AG09319 (cell line): ENCODE measurements at regions not wholly inside any gene's neighbourhood (a gene's known extent, or its start where the extent isn't known, plus 50 kb on each side); places are given as distances from the start of the nearest gene placed in this dataset.

Experiments used
- DNase-seq: peaks from one replicate; pipeline ENCODE4 v3.0.0-alpha.2; 2010; ENCODE audit warnings: low read depth; ENCODE audit errors: extremely low read depth
- TF ChIP-seq, protein P1 (sequence below): IDR thresholded peaks from 2 replicates; pipeline ENCODE4 v1.5.1; 2011; ENCODE audit warnings: low read depth, mild to moderate bottlenecking, inconsistent platforms, low read length, moderate library complexity

DNA sequence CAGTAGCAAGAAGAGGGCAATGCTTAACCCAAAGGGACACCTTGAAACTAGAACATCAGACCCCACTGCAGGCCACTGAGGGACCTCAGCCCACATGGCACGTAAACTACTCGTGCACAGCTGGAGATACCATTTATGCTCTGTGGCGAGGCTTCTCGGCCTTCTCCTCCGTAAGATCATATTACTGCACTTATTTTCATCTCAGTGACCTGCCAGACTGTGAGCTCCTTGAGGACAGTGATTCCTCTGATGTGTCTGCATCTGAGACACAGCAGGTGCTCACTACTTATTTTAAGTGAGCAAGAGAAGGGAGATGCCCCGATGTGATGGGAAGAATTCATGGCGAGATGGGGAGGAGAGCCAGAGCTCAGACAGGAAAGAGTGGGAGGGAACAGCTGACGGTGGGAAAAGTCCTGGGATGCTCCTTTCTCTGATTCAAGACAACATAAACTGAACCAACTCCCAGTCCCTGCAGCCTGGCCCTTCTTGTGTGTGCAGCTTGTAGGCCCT lies 137.6 kb downstream of the RPLP1 start:
- no peak for DNase-seq
- TF ChIP-seq, protein P1, sequence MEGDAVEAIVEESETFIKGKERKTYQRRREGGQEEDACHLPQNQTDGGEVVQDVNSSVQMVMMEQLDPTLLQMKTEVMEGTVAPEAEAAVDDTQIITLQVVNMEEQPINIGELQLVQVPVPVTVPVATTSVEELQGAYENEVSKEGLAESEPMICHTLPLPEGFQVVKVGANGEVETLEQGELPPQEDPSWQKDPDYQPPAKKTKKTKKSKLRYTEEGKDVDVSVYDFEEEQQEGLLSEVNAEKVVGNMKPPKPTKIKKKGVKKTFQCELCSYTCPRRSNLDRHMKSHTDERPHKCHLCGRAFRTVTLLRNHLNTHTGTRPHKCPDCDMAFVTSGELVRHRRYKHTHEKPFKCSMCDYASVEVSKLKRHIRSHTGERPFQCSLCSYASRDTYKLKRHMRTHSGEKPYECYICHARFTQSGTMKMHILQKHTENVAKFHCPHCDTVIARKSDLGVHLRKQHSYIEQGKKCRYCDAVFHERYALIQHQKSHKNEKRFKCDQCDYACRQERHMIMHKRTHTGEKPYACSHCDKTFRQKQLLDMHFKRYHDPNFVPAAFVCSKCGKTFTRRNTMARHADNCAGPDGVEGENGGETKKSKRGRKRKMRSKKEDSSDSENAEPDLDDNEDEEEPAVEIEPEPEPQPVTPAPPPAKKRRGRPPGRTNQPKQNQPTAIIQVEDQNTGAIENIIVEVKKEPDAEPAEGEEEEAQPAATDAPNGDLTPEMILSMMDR: no peak

DNA sequence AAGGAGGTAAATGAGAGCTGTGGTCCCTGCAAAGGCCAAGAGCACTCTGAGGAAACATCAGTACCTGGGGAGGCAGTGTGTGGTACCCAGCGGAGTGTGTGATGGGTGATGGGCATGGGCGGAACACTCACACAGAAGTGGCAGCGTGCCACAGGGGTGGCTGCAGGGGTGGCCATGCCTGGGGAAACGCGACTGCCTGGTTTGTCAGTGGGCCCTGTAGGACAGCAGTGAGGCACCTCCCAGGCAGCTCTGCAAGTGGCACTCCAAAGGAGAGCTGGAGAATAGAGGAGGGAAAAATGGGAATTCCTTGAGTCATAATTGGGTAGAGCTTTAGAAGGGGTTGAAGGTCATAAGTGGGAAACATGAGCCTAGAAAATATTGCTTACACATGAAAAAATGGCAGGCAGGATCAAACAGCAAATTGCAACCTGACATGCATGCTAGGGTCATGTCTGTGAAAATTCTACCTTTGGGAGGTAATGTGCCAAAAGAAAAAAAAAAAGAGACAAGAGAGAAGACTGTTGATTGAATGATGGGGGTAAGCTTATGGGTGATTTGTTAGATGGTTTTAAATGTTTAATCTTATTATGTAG lies 138.4 kb downstream of the RPLP1 start:
- TF ChIP-seq, protein P1: no peak
- DNase-seq: no peak

DNA sequence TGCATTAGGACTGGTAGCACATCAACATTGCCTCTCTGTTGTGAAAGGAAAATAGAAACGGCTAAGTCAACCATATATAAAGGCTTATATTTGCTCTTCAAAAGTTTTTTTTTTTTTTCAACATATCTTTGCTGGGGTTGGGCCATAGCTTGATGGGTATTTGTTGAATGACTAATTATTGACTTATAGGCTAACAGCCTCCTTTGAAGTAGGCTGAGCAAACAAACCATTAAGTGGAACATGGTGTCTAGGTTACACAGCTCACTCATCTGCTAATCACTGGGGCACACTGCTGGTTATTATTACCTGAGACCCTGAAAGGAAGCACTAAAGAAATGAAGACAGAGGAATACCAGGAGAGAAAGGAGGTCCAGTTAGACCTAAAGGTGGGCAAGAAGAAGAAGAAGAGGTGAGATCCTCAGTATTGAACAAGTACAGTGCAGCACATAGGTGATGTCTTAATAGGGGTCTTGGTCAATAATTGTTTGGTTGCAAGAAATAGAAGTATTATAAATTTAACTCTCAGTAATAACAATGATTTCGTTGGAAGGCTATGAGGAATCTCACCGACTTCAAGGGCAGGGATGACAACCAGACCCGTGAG lies 139.4 kb downstream of the RPLP1 start:
- DNase-seq: no peak
- TF ChIP-seq, protein P1: no peak

DNA sequence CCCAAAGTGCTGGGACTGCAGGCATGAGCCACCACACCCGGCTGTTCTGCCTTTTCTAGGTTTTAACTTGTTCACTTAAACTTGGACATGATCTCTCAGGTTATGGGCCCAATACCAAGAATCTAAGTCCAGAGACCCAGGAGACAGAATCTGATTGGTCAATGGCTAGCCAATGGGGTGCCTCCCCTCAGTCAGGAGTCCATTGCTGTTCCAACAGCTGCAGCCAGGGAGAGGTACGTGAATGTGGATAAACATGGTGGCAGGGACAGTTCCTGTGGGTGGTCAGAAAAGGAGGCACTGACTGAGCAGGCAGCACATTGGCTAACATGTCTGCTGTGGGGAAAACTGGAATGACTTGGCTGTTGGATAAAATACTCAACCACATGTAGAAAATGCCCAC lies 140.3 kb downstream of the RPLP1 start:
- TF ChIP-seq, protein P1: no peak
- DNase-seq: no peak

DNA sequence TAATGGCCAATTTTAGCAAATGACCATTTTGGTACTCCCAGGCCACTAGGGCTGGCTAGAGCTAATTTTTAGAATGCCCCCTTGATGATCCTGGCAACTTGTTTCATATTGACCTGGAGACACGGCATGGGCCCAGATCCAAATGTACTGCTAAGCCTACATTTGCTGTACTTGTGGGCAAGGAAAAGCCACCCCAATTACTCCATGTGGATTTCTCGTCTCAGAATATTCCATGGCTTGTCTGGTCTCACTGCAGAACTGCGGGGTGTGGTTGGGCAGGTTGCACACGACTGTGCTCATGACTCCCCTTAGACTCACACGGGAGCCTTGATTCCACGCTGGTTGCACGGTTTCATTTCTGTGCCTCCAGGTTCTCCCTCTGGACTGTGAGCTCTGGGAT lies 140.9 kb downstream of the RPLP1 start:
- TF ChIP-seq, protein P1: no peak
- DNase-seq: no peak

DNA sequence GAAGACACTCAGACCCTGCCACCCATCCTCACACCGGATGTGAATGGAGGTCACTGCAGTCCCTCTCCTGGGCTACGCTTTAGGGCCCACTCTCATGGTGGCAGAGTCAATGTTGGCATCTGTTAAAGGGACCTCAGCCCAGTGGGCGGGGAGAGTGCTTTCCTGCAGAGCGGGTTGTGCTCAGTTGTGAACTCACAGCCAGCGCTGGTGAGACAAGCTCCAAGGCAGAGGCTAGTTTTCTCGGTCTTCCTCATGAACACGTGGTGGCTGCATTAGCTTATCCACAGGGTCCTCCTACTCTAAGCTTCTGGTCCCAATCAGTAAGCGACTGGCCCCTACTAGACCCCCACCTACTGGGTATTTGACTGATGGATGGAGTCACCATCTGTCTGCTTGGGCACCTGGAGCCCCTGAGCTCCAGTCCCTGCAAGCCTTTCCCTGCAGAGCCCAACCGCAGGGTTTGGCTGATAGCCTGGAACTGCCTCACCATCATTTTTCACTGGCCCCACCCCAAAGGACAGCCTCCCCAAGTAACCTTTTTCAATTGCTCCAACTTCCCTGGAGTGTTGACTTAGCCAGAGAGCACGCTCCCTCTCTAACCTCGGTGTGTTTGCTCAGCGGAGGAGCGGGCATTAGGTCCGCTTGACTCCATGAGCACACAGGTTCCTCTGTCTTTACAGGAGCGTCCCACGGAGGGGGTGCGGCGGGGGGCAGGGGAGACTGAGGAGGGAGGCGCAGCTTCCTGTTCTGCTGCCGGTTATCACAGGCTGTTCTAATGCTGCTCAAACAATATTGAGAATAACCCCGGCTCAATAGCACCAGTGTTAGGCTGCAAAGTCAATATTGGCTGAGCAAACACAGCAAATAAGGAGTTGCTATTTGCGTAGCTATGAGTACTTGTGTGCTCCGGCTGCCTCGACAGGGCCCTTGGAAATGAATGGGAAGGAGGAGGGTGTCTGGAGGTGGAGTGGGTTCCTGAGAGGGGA lies 141.7 kb downstream of the RPLP1 start:
- TF ChIP-seq, protein P1: no peak
- DNase-seq: no peak
